ENCODE measurements at regions not wholly inside any gene's neighbourhood (a gene's known extent, or its start where the extent isn't known, plus 50 kb on each side); places are given as distances from the start of the nearest gene placed in this dataset.

DNA sequence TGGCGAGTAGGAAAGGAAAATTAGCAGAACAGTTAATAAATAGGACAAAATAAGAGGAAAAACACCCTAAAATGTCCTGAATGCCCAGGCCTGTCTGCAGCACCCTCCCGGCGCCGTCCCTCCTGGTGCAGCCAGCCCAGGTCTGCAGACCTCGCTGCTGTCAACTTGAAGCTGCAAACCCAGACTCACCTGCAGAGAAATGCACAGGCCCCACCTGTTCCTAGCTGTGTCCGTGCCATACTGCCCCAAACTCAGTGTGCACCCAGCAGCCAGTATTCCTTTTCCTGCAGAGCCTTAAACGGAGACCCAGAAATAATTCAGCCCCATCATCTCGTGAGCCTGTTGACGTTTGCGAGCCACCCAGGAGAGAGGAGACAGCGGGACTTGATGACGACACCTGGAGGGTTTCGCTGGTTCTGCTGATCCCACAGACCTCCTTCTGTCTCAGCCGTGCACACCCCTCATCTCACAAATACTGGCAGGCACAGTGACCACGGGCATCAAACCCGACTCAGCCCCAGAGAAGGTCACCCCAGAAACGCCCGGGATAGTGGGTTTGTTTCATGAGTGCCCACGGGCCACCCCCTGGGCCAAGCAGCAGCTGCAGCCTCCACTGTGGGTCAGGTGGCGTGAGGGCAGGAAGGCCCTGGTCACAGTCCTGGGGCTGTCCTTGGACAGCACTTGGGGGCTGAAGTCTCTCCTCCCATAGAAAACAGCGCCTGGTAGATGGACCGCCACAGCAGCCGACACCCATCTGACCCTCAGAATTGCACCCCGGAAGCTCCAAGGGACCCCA is 239.5 kb upstream of the SALL3 start:
- DNase-seq = no peak

DNA sequence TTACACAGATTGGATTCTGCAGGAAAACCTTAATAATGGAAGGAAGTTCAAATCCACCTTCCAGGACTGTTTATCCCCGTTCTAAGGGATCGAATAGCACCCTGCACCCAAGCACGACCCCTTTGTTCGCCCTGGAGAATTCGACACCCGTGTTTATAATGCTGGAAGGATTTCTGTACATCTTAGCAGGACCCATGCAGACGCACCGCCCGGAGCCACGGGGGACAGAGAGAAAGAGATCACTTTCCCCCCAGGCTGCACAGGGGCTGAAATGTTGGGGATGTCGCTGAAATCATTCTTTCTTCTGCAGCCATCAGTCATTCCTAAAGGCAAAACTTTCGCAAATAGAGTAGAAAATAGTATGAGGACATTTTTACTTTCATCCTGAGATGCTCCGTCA is 238.7 kb upstream of the SALL3 start:
- no peak for DNase-seq

DNA sequence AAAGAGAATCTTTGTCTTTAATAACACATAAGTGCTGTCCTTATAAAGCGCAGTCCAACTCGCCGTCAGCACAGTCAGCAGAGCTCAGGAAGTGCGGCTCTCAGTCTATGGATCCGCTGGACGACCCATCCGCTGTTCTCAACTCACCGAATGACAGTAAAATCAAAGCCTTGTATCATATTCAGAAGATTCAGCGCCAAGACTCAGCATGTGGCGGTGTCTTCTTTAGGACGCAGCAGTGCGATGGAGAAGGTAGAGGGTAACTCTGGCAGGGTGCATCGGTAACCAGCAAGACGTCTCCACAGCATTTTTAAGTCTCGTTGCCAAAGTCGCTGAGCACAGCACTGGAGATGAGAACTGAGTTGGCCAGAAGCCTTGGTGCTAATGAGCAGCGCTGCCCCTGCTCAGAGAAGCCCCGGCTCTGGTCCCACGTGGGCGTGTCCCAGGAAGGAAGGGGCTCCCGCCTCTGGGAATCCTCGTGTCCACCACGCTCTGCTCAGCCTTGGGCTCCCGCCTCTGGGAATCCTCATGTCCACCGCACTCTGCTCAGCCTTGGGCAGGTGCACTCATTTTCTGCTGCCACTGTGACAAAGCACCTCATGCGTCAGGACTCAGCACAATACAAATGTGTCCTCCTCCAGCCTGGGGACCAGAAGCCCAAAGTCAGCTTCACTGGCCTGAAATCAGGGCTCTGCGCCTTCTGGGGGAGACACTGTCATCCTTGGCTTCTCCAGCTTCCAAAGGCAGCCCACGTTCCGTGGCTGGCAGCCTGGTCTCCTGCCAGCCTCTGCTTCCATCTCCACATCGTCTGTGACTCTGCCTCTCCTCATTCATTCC is 238.0 kb upstream of the SALL3 start:
- no peak for DNase-seq

DNA sequence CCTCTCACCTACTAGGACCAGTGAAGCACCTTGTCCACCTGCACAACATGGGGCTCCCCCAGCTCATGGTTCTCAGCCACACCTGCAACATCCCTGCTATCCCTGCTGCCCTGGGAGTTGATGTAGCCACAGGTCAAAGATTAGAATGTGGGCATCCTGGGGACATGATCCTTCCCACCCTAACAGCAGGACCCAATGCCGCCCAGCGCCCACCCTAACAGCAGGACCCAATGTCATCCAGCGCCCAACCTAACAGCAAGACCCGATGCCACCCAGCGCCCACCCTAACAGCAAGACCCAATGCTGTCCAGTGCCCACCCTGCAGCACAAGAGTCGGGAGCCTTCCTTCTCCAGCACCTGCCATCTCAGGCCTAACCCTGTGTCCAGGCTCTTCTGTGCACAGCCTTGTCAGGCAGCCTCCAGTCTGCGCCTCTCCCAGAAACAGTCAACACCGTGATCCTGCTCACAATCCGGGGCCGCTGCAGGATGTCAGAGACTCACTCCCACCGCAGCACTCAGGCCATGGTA is 237.3 kb upstream of the SALL3 start:
- no peak for DNase-seq

DNA sequence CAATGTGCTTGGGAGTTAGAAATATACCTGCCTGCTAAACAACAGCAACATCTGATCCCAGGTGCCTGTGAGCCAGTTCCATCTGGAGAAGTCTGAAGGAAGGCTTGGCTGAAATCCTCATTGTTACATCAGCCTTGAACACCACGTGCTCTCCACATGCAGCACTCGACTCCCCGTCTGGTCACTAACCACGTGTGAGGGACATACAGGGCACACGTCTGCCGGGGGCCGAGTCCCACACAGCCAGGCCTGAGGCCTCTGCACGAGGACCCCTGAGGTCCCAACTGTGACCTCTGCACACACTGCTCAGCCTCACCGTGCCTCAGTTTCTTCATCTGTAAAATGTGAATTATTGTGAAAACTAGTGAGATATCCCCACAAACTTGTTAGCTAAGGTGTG is 236.5 kb upstream of the SALL3 start:
- DNase-seq = no peak

DNA sequence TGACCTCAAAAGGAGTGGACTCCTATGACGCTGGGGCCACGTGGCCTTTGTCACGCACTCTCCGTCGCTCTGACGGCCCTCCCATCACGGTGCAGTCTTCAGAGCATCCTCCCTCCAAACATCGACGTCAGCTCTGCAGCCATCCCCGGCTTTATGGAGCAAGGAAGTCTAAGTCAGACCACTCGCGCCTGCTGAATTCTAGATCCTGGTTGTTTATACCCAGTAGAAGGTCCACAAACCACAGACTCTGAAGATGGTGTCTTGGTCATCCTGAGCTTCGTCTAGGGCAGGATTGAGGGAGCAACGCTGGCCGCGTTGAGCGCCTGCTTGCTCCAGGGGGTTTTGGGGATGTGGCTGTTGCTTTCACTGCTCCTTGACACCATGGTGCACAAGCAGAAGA is 228.0 kb upstream of the SALL3 start:
- no peak for DNase-seq

DNA sequence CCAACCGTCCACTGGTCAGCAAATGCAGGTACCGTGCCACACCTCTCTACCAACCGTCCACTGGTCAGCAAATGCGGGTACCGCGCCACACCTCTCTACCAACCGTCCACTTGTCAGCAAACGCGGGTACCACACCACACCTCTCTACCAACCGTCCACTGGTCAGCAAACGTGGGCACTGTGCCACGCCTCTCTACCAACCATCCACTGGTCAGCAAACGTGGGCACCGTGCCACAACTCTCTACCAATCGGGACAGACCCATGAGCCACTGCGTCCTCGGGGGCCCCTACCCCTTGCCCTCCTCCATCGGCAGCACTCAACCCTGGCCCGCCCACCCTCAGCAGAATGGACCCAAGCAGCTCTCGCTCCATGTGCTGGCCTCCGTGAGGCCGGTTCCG is 226.4 kb upstream of the SALL3 start:
- no peak for DNase-seq

DNA sequence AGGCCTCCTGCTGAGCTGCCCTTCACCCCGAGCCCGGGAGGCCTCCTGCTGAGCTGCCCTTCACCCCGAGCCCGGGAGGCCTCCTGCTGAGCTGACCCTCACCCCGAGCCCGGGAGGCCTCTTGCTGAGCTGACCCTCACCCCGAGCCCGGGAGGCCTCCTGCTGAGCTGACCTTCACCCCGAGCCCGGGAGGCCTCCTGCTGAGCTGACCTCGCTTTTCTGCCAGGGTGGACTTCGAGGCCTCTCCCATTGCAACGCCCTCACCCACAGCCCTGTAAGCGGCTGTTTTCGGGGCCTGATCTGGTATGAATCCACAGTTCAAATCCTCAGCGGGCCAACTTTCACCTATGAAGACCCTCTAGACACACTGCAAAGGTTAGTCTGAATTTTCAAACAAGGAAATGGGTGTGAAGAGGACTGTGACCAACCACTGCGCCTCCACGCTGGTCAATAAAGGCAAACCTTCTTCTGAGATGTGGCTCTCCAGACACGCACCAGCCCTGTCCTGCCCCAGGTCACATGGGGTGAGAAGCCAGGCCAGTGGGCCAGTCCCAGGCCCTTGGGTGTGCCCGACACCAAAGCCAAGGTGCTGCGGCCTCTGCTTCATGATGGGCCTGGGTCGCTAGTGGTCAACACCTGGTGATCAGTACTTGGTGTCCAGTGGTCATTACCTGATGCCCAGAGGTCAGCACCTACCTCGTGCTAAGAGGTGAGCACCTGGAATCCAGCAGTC is 225.1 kb upstream of the SALL3 start:
- no peak for DNase-seq

DNA sequence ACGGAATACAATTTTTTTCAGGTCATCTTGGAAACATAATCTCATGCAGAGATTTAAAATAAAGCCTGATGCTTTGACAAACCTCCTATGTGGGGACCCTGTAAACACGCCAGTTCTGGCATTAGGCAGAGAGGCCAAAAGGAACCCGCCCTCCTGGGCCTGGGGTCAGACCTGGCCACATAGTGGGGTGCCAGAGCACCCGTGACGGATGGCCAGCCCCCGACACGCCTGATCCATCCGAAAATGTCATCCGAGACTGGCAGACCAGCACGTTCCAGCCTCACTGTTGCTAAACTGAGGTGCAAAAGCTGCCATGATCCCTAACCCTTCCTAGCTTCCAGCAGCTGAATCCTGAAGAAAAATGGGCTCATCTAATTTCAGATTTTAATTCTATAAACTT is 222.6 kb upstream of the SALL3 start:
- DNase-seq = no peak

DNA sequence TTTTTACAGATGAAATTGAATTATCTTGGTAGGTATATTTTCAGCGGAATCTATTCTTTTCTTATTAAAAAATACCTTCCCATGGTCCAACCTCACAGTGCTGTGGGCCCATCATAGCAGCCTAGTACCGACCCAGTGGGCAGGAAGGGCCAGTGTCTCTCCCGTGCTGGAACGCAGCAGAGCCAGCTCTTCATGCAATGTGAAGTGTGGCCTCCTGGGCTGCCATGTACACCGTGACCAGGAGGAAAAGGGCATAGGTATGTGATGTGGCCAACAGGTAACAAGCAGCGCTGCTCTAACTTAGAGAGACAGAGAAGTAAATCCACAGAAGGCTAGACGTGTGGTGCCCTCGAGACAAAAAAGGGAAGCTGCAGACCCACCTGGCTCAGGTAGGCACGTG is 221.1 kb upstream of the SALL3 start:
- DNase-seq = no peak

DNA sequence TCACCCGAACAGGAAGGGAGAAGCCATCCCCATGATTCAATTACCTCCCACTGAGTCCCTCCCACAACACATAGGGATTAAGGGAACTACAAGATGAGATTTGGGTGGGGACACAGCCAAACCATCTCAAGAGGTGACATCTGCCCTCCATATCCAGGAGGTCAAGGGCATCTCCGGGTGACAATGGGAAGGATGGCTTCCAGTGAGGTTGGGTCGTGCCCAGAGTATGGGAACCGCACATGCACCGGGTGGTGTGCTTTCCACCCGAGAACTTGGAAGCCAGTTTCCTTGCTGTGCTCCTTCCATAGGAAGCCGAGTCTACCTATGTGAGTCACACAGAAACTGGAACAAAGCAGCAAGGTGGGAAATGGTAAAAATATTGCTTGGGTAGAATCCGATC is 216.9 kb upstream of the SALL3 start:
- no peak for DNase-seq

DNA sequence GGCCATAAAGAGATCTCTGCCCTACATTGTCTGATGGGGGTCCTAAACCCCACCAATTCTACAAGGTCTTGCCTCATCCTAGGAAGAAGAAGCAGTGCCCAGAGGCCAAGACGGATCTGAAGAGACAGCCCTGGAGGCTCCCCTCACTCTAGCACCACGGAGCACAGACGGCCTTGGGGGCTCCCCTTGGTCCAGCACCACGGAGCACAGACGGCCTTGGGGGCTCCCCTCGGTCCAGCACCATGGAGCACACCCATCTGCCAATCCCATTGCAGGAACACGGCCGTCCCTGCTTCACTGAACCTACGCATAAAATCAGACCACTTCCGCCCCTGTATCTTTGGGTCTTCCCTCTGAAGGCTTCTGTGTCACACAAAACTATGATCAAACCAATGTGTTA is 215.1 kb upstream of the SALL3 start:
- DNase-seq = no peak

DNA sequence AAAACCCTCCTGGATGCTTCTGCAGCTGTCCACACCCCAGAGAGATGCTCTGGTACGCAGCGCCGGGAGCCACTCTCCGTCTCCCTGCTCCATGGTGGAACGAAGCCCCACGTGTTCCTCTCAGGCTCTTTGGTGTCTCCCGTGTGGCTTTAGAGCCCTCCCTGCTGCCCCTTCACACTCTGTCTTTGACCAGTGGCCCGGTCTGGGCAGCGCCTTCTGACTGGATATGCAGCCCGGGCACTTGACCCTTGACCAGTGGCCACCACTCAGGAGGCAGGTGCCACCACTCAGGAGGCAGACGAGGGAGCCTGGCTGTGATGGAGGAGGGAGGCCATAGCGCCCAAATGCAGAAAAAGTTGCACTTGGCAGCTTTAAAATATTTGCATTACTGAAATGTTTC is 214.5 kb upstream of the SALL3 start:
- no peak for DNase-seq

DNA sequence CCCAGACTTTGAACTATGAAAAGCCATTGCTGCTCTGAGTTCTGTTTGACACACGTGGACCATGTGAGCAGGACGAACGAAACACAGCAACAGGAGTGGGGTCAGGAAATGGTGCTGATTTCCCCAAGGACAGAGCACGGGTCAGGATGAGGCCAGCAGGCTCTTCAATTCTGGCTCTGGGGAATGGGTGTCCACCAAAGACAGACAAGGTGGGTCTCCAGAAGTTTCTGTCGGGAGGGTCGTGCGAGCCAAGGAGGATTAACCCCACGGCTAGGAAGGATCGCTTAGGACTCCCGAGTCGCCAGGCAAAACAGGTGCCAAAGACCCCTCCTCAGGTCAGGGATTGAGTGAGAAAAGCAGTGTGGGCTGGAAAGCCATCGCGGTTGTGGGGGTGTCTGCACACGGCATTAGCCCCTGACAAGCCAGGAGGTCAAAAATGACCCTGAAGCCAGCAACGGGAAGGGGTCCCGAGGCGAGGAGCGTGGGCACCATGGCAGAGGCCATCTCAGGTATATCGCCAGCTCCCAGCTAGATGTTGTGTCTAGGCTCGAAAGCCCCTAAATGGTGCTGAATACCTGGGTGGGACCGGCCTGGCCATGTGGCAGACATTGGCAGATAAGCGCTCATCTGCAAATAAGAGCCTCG is 213.9 kb upstream of the SALL3 start:
- no peak for DNase-seq

DNA sequence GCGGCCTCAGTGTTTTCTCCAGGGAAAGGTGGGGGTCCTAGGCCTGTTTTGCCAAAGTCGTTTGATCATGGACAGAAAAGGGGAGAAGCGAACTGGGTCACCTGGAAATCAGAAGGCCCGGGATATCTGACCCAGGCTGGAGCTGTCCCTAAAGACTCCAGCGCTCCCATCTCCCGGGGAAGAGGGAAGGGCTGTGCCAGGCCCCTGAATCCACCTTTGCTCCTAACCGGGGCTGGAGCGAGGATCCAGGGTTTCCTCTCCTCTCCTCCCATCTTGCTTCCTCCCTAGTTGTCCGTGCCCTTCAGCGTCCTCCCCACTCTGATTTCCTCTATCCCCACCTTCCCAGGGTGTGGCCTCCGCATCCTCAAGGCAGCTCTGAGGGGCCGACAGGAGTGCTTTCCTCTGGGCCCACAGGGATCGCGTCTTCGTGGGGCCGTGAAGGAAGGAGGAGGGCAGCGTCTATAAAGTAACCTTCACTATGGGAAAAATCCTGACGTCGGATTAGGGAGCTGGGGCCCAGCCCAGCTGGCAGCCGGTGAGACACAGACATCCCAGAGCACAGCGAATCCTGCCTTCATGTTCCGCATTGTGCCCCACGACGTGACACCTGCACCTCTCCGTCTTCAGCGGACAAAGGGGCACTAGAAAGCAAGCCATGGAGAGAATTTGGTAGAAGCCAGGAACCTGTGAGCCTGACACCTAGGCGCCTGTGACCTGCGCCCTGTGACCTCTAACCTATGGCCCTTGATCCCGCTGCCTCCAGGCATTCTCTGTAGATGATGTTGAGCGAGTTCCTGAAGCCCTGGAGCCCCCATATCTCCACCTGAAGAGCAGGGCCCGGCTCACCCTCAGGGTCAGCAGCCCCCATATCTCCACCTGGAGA is 212.7 kb upstream of the SALL3 start:
- no peak for DNase-seq

DNA sequence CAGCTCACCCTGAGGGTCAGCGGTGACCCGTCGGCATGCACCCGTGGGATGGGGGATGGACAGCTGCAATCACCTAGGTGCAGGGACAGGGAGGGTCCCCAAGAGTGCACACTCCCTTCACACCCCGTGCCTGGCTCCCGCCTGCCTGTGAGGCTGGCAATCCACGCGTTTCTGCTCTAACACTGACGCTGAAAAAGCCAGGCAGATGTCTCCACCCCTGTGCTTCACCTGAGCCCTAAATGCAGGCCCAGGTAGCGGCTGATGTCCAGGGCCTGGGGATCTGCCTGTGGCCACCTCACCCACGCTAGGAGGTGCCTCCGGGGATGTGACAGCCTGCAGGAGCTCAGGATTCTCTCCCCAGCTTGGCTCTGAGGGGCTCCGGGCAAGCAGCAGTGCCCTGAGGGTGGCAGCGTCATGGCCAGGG is 212.0 kb upstream of the SALL3 start:
- DNase-seq = no peak

DNA sequence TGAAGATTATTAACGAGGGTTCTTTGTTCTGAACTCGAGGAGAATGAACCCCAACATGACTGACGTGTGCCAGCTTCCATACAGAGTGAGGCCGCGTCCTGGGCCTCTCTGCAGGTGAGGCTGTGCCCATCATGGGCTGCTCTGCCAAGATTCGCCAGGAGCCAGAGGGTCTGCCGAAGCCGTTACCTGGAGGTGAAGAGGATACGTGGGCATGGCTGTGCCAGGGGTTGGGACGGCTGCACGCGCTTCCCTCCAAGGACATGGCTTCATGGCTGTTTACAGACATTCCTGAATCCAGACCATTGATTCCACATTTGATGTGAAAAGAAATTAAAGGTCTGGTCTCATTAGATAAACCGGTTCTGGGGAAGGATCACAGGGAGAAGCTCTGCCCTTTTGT is 211.4 kb upstream of the SALL3 start:
- no peak for DNase-seq

DNA sequence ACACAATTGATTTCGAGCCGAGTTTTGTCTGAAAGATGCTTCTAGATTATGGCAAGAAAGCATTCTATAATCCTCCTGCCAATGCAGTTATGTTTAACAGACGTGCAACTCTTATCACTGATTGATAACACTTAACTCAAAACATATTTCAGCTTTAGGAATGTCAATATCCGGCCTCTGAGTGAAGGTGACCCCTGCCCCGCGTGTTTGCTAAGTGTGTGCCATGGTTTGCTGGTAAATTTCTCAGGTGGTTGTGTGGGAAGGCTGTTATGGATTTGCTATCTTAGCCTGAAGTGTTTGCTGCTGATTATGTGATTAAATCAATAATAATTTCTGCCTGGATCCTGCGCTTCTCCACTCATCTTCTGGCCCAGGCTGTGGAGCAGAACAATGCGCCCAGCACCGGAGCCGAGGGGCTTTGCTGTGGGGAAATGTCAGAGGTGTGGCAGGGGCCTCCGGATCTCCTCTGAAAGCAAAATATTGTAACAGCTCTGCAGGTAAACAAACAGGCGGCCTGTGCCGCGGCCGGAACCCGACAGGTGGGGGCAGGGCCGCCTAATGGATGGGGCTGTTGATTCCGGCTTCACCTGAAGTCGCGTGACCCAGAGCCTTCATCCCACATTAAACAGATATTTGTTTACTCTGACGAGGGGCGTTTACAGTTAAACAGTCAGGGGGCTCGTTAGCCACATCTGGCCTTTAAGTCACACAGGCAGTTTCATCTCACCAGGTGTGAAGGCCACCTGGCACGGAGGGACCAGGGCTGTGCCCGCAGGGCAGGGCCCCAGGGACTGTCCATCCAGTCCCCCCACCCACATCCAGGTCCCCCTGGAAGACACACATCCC is 210.7 kb upstream of the SALL3 start:
- no peak for DNase-seq

DNA sequence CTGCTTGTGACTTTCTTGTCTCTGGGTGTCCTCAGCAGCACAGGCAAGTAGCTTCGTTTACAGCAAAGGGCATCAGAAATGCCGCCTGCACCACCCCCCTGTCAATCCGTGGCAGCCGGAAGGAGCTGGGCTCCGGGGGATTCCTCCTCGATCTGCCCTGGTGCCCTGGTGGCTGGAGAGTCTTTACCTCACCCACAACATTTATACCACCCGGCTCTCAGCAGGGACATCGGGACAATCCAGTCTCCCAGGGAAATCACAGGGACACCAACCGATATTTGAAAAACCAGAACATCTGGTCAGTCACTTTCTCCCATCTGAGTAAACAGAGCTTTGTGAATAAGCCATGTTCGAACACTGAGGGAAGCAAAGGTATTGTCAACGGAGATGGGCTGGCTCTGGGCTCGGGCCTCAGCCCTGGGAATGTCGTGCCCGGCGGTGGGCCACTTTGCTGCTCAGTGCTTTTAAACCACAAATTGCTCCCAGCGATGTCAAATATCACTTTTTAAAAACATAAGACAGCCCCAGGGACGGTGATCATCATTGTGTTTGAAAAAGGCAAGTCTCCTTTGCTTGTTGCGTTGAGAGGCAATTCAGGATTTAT is 210.0 kb upstream of the SALL3 start:
- DNase-seq = no peak

DNA sequence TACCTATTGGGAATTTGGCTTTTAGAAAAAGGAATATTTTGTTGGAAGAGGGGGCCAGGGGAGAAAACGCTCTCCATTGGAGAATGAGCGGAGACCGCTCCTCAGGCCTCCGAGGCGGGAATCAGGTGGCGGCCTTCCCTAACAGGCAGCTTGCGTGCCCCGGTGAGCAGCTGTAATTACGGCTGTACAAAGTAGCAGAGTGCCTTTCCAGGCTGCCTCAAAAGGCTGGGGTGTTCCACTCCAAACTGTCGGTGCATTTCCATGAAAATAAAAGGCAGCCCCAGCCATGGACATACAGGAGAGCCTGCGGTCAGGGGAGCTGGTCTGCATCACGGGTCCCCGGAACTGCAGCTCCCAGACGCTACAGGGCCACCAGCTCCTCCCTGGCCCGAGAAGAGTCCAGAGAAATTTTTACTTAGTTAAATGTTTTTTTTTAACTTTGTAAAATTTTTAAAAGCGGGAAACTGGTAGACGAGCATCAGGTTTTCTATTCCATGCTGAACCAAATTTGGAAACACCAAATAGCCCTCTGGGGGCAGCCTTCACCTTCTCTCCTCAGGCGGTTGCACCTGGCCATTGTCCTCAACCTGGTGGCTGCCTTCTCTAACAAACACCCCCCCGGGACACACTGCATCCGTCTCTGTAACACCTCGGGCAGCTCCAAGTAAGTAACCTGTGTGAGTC is 209.3 kb upstream of the SALL3 start:
- DNase-seq = no peak
